Stimulated activated CD4-positive, alpha-beta T cell treated with anti-CD3 and anti-CD28 coated beads, Interleukin-12 subunit alpha, Interleukin-12 subunit beta, amount 100 ng/mL, for 24 hours (primary cell): ENCODE measurements at regions not wholly inside any gene's neighbourhood (a gene's known extent, or its start where the extent isn't known, plus 50 kb on each side); places are given as distances from the start of the nearest gene placed in this dataset.

Experiments
- DNase-seq, 2 experiments: peaks; one replicate each; pipeline ENCODE4 v3.0.0-alpha.2; 2020; ENCODE audit warnings: low read depth in 2 of 2

GRCh38 chr1:58891347-58891746, 107.5 kb upstream of the JUN start:
- DNase-seq = no peak

- DNase-seq = no peak
Observed at GRCh38 chr1:58893257-58893869, 109.5 kb upstream of the JUN start.

GRCh38 chr1:58895082-58895481, 111.2 kb upstream of the JUN start:
- DNase-seq = no peak

GRCh38 chr1:58895559-58896145, 111.8 kb upstream of the JUN start:
- no peak for DNase-seq

- DNase-seq = no peak
Observed at GRCh38 chr1:58896246-58897183, 112.7 kb upstream of the JUN start.

- DNase-seq = no peak
Observed at GRCh38 chr1:58898739-58899586, 115.1 kb upstream of the JUN start.

GRCh38 chr1:58899587-58900271, 115.9 kb upstream of the JUN start:
- no peak for DNase-seq

- no peak for DNase-seq
Observed at GRCh38 chr1:58900396-58900795, 116.5 kb upstream of the JUN start.

- DNase-seq = no peak
Observed at GRCh38 chr1:58901008-58901407, 117.2 kb upstream of the JUN start.

GRCh38 chr1:58902830-58903513, 119.1 kb upstream of the JUN start:
- DNase-seq = no peak

GRCh38 chr1:58903514-58904298, 119.9 kb upstream of the JUN start:
- peak; percentile 64 to 81 for DNase-seq

- DNase-seq = no peak
Observed at GRCh38 chr1:58904299-58905125, 120.7 kb upstream of the JUN start.

GRCh38 chr1:58905126-58905490, 121.3 kb upstream of the JUN start:
- DNase-seq = no peak

GRCh38 chr1:58905628-58906221, 121.9 kb upstream of the JUN start:
- no peak for DNase-seq

GRCh38 chr1:58907398-58907797, 123.6 kb upstream of the JUN start:
- no peak for DNase-seq

- DNase-seq = no peak
Observed at GRCh38 chr1:58908561-58909560, 125.0 kb upstream of the JUN start.

GRCh38 chr1:58909914-58910681, 126.3 kb upstream of the JUN start:
- no peak for DNase-seq
